ENCODE measurements at regions not wholly inside any gene's neighbourhood (a gene's known extent, or its start where the extent isn't known, plus 50 kb on each side); places are given as distances from the start of the nearest gene placed in this dataset.

DNA sequence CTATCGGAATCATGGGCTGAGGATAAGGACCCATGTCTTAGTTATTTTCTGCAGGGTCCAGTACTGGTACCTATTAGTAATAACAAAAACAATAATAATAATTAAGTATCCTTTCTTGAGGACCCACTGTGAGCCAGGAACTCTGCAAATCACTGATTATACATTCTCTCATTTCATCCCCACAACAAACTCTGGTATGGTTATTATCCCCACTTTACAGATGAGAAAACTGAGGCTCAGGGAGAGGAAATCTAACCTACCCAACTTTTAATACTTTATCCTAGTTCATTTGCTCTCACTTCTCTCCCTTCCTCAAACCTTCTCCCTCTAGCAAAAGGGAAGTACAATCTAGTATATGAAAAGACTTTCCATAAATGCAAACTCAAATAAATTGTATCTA lies 528.4 kb upstream of the PROK2 start:
- DNase-seq (ENCODE audit: low spot score) (no peak), FAIRE-seq (no peak)

DNA sequence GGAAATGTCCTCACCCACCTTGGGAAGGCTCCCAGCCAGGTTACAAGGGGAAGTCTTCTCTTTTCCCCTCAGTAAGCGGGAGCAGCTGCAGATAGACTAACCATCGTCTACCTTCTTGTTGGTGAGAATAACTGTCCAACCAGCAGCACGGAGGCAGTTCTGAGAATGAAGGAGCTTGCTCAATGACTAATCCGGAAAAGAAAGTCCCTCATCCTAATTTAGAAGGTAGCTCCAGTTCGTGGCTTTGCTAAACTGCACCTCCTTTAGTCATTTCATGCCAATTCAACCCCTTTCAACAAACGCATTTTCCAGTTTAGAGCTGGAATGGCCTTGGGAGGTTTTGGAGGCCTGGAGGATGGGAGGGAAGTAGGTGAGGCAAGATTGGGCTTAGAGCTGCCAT lies 527.4 kb upstream of the PROK2 start:
- FAIRE-seq, result no peak
- no peak for DNase-seq (ENCODE audit: low spot score)

DNA sequence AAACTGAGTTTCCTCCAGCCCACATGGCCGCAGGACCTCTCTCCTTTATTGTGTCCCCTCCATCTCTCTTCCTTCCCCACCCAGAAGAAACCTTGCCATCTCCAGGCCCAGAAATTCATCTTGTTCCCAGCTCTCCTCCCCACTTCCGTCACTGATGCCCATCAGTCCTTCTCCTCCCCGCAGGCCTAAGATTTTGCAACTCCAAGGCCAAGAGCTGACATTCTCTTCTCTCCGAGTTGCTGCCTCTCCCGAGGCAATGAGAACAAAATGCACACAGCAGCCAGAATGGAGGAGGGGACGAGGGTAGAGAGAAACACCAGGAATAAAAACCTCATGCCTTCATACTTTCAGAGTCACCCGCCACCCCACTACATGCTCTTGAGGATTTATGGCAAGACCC lies 526.5 kb upstream of the PROK2 start:
- no peak for DNase-seq (ENCODE audit: low spot score)
- FAIRE-seq, result no peak

DNA sequence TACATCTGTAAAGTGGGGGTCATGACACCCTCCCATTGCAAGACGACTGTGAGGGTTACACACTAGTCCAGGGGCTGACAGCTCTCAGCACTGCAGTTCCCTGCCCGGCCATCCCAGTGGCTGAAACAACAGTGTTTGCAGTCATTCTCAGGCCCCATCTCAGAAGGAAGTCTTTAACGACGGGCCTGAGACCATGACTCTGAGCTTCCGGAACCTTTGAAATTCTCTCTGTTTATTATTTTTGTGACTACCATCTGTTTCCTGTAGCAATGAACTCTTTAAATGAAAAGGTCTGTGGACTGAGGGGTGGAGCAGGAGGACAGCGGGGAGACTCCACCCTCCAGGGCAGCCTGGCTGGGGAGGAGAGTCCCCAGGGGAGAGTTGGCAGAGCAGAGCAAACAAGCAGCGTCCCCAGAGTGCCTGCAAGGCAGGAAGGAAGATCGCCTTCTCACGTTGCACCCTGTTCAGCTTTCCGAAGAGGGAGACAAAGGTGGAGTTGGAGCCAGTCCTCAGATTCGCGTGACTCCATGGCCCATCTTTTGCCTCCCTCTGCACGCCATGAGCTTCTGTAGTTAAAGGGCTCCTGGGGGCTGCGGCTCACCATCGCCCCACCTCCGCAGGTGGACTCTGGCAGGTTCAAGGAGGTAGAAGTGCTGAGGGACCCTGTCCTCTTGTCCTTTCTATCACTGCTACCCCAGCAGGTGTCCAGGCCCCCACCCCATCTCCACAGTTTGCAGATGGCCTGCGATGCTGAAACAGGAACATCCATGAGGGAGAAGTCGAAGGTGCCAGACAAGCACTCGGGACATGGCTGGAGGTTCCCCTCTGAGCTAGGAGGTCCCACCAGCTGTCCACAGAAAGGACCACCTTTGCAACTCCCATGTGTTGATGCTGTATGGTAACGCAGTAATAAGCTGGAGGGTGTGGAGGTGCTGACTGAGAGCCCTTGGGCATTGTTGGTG lies 525.8 kb upstream of the PROK2 start:
- DNase-seq (ENCODE audit: low spot score), result no peak
- no peak for FAIRE-seq

DNA sequence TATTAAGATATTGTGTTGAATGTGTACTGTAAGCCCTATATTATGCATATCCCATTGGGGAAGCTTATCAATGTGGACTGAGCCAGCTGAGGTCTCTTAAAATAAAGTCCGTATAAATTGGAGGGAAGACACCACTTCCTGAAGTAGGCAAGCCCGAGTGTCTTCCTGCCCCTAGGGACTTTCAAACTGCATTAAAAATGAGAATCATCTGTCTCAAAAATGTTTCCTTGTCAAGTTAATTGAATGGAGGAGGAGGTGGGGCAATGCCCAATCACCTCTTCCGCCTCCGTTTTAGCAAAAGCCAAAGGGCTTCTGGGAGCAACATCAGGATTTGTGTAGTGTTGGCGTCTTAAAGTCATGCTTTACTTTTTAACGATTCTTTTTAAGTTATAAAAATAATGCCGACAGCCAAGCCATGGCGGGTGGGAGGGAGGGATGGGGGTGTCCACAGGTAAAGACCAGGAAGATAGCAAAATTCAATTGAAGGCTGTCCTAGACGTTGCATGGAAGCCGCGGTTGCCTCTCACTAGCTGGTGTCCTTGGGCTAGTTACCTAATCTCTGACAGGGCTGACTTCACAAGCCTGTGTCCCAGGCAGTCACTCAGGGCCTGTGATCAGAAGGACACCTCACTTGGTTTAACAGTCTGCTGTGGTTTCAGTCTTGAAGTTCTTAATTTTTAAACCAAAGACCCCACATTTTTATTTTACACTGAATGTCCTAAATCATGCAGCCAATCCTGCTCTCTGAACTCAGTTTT lies 524.9 kb upstream of the PROK2 start:
- DNase-seq (ENCODE audit: low spot score), result no peak
- no peak for FAIRE-seq

DNA sequence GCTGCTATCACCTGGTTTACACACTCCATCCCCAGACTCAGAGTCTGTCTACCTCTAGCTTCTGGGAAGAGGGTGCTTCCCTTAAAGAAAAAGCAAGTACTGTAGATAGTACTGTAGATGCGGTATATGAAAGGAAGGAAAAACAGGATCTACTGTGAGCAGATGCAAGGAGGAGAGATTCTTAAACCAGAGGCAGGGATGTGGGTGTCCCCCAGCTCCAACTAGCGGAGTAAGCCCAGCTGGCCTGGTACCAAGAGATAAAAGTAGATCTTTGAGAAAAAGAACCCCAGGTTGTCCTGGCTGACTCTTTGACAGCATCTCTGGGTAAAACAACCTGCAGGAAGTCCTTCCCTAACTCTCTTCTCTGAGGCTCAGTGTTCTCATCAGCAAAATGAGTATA lies 523.7 kb upstream of the PROK2 start:
- no peak for FAIRE-seq
- no peak for DNase-seq (ENCODE audit: low spot score)

DNA sequence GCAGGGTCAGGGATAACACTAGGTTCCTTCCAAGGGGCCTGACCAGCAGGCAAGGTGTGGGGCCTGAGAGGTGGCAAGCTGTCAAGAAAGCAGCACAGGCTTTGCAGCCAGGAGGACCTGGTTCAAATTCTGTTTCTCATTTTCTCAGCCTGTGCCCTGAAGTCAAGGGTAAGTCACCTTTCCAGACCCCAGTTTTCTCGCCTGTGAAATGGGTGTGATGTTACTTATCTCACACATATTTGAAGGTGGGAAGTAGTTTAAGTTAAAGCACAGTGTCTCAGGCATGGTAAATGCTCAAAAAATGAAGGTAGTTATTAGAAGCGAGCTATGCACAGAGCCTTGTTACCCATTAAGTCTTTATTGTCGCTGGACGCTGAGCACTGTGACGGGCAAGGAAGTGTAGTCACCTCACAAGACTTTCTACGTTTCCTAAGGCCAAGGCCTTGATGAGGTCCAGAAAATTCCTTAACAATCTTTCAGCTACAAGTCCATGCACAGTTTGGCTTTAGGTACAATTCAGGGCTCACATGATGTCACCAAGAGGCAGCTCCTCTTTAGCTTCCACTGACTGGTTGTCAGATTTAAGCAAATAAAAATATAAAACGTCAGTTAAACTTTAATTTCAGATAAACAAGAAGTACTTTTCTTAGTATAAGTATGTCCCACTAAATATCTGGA lies 522.6 kb upstream of the PROK2 start:
- DNase-seq (ENCODE audit: low spot score), result no peak
- FAIRE-seq, result no peak

DNA sequence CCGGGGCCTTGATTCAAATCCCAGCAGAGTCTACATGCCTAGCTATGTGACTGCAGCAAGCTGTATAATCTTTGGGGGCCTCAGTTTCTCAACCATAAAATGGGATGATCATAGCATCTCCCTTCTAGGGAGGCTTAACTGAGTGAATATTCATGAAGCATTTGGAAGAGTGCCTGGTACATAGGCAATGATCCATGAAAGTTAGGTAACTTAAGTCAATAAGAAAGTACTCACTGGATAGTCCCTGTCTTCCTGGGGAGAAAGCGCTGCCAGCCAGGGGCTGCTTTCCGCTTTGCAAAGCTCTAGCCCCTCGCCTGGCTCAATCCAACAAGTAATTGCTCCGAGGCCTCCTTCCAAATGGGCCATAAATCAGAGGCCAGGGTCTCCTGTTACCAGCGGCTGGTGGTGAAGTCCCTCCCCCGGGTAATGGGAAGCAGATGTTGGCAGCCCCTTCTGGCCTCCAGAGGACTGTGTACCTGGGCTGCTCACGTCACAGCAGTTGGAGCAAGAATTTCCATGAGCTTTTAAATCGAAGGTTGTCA lies 521.9 kb upstream of the PROK2 start:
- FAIRE-seq, result no peak

DNA sequence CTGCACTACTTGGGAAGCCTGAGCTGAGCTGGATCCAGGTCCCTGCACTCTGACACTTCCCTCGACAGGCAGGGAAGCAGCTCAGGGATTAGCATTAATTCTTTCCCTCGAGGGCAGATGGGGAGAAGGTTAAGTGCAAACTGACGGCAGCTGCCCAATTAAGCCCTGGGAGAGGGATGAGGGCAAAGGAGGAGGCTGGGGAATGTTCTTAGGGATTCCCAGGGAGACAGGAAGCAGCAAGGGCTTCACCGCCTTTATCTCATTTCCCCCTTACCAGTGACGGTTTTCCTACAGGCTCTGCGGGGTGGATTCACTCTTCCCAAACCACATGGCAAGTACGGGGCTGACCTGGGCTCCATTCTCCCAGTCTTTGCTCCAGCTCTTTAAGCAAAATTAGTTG lies 519.0 kb upstream of the PROK2 start:
- no peak for FAIRE-seq
- DNase-seq (ENCODE audit: low spot score), result no peak

More for the DNA sequence above, 521.9 kb upstream of the PROK2 start:
- DNase-seq (ENCODE audit: low spot score), result no peak

DNA sequence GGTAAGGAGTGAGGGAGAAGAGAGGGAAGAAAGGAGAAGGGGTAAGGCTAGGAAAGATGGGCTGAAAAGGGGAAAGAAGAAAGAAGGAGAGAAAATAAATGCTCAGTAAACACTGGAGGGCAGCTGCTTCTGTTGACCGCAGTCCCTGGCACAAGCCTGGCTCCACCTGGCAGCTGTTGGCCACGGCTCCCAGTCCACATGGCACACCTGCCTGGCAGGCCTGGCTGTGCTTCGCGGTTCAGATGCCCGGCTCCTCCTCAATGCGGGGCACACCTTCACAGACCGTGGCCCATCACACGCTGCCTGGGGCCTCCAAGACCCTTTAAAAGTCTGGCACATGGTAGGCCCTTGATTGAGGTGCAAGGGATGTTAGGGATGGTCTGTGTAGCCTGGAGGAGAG lies 516.8 kb upstream of the PROK2 start:
- FAIRE-seq (no peak), DNase-seq (ENCODE audit: low spot score) (no peak)

DNA sequence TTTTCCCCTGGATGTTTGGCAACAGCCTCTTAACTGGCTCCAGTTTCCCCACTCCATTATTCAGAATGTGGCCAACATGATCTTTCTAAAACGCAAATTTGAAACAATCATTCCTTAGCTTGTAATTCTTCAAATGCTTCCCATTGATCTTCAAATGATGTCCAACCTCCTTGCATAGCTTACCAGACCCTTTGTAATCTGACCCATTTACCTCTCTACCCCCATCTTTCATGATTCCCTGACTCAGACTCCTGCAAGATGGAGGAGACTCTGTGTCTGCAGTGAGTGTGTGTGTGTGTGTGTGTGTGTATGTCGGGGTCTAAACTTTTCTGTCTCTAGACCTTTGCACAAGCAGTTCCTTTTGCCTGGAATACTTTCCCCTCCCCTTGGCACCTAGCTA lies 515.7 kb upstream of the PROK2 start:
- no peak for FAIRE-seq
- no peak for DNase-seq (ENCODE audit: low spot score)

DNA sequence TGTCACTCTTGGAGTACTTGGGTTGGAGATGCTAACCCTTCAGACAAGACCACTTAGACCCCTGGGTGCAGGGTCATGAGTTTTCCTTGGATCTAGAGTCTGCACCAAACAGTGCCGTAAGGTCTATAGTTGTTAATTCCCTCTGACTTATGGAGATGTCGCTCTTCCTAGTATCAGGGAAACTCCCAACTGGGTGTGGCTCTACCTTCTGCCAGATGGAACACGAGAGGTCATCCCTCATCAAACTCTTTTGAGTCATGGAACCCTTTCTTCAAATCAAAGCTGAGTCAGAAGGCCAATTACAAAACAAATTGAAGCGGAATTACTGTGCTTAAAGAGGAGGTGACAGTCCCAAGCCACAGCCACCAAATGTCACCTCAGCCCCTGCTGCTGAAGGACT lies 514.9 kb upstream of the PROK2 start:
- DNase-seq (ENCODE audit: low spot score) (no peak), FAIRE-seq (no peak)

DNA sequence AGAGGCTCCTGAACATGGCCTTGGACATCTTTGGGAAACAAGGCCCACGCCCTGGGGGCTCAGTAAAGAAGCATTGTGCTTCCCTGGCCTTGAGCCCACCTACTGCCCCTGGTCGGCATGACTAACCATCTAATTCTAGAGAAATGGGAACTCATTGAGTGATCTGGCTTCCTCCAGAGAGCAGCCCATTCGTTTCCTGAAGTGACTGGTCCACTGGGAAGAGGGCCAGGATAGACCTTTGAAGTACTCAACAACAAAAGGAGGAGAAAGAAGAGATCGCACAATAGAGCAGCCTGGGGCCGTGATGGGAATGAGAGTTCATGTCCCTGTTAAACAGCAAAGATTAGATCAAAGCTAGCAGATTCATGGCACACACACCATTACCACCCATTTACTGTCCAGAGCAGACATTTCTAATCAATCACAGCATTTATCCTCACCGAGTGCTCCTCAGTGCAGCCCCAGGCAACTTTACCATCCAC lies 514.4 kb upstream of the PROK2 start:
- FAIRE-seq (no peak), DNase-seq (ENCODE audit: low spot score) (no peak)

DNA sequence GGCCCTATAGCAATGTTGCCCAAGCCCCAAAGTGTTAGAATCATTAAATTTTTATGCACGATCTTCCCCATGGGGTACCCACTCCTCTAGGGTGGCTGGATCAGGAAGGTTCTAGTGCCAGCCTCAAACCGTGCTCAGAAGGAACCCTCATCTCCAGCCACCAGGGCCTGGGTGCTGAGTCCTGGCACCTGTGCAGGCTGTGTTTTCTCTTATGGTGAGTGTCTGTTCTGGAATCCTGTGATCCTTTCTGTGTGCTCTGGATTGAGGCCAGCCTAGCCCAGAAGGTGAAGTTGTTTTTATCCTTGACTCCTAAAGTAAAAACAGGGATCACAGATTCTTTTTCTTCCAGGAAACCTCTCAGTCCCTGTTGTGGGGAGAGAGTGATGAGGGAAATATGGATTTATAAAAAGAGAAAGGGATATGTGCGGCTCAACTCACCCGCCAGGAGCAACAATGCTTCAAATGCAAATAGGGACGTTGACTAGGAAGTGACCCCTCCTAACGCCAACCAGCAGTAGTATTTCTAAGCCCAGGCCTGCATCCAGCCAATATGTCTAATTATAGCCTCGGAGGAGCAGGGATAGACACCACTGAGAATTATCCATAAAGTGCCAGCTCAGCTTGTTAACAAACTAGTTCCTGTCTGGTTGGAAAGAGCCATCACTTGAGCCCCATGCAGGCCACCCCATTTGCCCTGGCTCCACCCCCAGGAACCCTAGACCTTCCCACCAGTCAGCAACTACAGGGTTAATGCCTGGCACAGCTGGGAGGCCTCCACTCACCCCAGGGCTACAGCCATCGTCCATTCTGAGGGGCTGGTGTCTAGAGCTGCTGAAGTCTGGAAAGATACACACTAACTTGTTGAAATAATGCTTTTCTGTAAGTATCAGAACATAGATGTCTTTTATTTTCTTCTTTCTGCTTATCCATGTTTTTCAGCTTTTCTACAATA lies 513.5 kb upstream of the PROK2 start:
- DNase-seq (ENCODE audit: low spot score) (no peak), FAIRE-seq (no peak)

DNA sequence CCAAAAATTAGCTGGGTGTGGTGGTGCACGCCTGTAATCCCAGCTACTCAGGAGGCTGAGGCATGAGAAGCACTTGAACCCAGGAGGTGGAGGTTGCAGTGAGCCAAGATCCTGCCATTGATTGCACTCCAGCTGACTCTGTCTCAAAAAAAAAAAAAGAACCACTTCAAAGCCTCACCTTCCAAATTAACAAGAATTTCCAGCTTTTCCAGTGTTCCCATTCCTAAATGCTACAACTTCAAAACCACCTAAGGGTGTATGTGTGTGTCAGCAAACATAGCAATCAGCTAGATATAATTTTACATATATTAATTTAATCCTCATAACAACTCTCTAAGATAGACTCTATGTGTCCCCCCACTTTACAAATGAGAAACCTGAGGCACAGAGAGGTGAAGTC lies 512.5 kb upstream of the PROK2 start:
- DNase-seq (ENCODE audit: low spot score) (no peak), FAIRE-seq (no peak)

DNA sequence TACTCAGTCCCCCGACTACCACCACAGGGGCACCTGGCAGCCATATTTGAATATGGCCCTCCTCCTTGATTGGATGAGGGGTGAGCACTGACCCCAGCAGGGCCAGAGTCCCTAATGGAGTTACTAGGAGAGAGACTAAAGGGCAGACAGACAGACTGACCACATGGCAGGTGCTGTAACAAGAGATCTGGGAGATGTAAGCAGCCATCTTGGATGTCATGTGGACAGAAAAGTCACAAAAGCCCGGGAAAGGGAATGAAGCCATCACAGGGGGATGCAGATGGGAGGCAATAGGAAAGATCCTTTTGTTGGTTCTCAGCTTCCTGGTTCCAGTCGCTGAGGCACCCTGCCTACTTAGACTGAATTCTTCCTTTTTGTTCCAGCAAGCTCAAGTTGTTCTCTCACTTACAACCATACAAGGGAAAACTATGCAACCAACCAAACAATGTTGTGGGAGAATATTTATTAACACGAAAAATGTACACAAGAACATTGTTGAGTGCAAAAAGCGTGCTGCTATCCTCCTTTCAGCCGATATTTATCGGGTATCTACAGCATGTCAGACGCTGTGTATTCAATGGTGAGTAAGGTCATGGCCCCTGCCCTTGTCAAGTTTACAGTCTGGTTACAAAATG lies 511.6 kb upstream of the PROK2 start:
- no peak for DNase-seq (ENCODE audit: low spot score)
- FAIRE-seq, result no peak

DNA sequence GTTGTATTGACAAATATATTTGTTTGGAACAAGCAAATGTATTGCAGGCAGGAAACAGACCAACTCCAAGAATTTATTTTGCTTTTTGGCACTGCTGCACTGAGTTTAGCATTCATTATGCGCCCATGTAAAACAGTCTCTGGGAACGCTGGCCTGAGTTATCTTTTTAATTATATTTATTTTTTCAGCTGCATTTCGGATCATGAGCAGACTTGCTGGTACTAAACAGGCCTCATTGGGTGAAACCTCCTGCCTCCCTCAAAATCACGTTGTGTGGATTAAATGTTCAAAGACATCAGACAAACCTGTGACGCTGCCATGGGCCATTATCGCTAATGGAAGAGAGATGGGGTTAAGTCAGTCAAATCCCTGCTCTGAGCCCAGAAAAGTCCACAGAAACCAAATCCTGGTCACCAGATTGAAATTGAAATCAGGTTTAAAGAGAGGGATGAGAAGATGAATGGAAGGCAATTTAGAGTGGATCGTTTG lies 511.1 kb upstream of the PROK2 start:
- FAIRE-seq (no peak), DNase-seq (ENCODE audit: low spot score) (no peak)

DNA sequence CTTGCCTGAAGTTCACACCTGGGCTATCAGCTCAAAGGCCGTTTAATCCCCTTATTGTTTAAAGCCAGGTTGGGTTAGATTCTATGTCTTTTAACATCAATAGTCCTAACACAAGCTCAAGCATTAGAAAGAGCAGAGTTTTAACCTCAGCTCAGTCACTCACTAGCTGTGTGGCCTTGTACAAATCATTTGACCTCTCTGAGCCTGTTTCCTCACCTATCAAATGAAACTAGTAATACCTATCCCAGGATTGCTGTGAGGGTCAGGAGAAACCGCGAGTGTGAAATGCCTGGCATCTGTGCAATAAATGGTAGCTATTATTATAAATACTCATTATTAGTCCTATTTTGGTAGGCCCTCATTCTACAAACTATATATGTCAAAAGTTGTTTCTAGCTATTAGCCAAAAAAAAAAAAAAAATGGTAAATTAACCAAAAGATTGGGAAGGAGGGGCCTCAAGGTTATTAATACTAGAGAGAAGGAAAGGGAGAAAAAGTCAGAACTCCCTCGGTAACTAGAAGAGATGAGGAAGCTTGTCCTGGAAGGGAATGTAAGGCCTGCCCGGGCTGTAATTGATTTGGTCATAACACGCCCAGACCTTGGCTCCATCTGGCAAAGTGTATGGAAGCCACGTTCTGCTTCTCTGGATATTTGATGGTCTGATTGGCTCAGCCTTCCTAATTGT lies 510.5 kb upstream of the PROK2 start:
- no peak for DNase-seq (ENCODE audit: low spot score)
- FAIRE-seq, result no peak
